CD14-positive monocyte (primary cell): ENCODE measurements at regions not wholly inside any gene's neighbourhood (a gene's known extent, or its start where the extent isn't known, plus 50 kb on each side); places are given as distances from the start of the nearest gene placed in this dataset.

Source experiments
- DNase-seq, 3 donors: peaks; one replicate each; pipeline ENCODE4 v3.0.0-alpha.2; 2011 to 2022
- H2AFZ ChIP-seq: 2 replicates; pipeline ENCODE4 v1.6.0; 2012; ENCODE audit warnings: mild to moderate bottlenecking, low read depth, low read length, inconsistent platforms; ENCODE audit not compliant: insufficient read depth, poor library complexity, severe bottlenecking
- H3K27ac ChIP-seq, 2 donors: 1 replicate in 1 of 2; 2 replicates in 1 of 2; pipeline ENCODE4 v1.5.1; 2012 to 2013; ENCODE audit warnings: low read length in 2 of 2, control low read depth in 1 of 2, inconsistent platforms in 1 of 2, low read depth in 1 of 2, mild to moderate bottlenecking in 1 of 2
- H3K27me3 ChIP-seq, 2 donors: one replicate each; pipeline versions ENCODE4 v1.6.0 to v1.6.1; 2011 to 2013; ENCODE audit warnings: low read length in 2 of 2; ENCODE audit not compliant: control insufficient read depth in 2 of 2, insufficient read depth in 2 of 2
- H3K36me3 ChIP-seq, 2 donors: replicated peaks in 1 of 2; 1 replicate in 1 of 2; 2 replicates in 1 of 2; pipeline versions ENCODE4 v1.5.1 to v1.6.1; 2012 to 2013; ENCODE audit warnings: low read length in 2 of 2, control low read depth in 1 of 2, inconsistent platforms in 1 of 2, mild to moderate bottlenecking in 1 of 2; ENCODE audit not compliant: insufficient read depth in 2 of 2, control insufficient read depth in 1 of 2
- H3K4me1 ChIP-seq, 2 donors: 1 replicate in 1 of 2; 2 replicates in 1 of 2; pipeline versions ENCODE4 v1.5.1 to v1.6.1; 2012 to 2013; ENCODE audit warnings: low read length in 2 of 2, control low read depth in 1 of 2, inconsistent platforms in 1 of 2, mild to moderate bottlenecking in 1 of 2, moderate library complexity in 1 of 2; ENCODE audit not compliant: insufficient read depth in 2 of 2, control insufficient read depth in 1 of 2
- H3K4me2 ChIP-seq: replicated peaks from 2 replicates; pipeline ENCODE3; 2012; ENCODE audit warnings: low read length, moderate library complexity, mild to moderate bottlenecking; ENCODE audit not compliant: poor library complexity, severe bottlenecking; ENCODE audit errors: extremely low read depth
- H3K4me3 ChIP-seq, 3 experiments: fragments of 200-600 bp in 1 of 3; sonication (generic) in 1 of 3; replicated peaks in 1 of 3; 1 replicate in 2 of 3; 2 replicates in 1 of 3; pipeline ENCODE4 v1.5.1; 2011 to 2013; ENCODE audit warnings: low read length in 3 of 3, mild to moderate bottlenecking in 3 of 3, control low read depth in 2 of 3, low read depth in 2 of 3, inconsistent platforms in 1 of 3, moderate library complexity in 1 of 3
- H3K79me2 ChIP-seq: 2 replicates; pipeline ENCODE4 v1.6.0; 2012; ENCODE audit warnings: mild to moderate bottlenecking, control low read depth, inconsistent platforms, low read length, moderate library complexity; ENCODE audit not compliant: insufficient read depth
- H3K9ac ChIP-seq: 2 replicates; pipeline ENCODE4 v1.6.0; 2017; ENCODE audit warnings: low read length, mild to moderate bottlenecking; ENCODE audit not compliant: insufficient read depth, poor library complexity, severe bottlenecking
- H3K9me3 ChIP-seq, 2 donors: replicated peaks in 1 of 2; 1 replicate in 1 of 2; 2 replicates in 1 of 2; pipeline versions ENCODE4 v1.5.1 to v1.6.1; 2012 to 2013; ENCODE audit warnings: low read length in 2 of 2, control low read depth in 1 of 2; ENCODE audit not compliant: control insufficient read depth in 1 of 2, insufficient read depth in 1 of 2
- H4K20me1 ChIP-seq: 2 replicates; pipeline ENCODE4 v1.6.0; 2012; ENCODE audit warnings: mild to moderate bottlenecking, low read length, control low read depth, moderate library complexity; ENCODE audit not compliant: insufficient read depth
- H3K27ac Mint-ChIP-seq, 7 donors: one replicate each; pipeline ENCODE4 v1.8.0; 2020; ENCODE audit warnings: mild to moderate bottlenecking in 7 of 7, mixed read lengths in 7 of 7, moderate library complexity in 6 of 7, inconsistent platforms in 2 of 7
- H3K27me3 Mint-ChIP-seq, 3 donors: one replicate each; pipeline ENCODE4 v1.8.0; 2021 to 2022; ENCODE audit warnings: low read depth in 3 of 3, mild to moderate bottlenecking in 3 of 3, mixed read lengths in 3 of 3, moderate library complexity in 3 of 3, inconsistent platforms in 1 of 3
- H3K36me3 Mint-ChIP-seq, 2 donors: one replicate each; pipeline ENCODE4 v1.8.0; 2020; ENCODE audit warnings: mixed read lengths in 2 of 2, inconsistent platforms in 1 of 2, mild to moderate bottlenecking in 1 of 2
- H3K4me1 Mint-ChIP-seq: one replicate; pipeline ENCODE4 v1.8.0; 2020; ENCODE audit warnings: mild to moderate bottlenecking, mixed read lengths
- H3K4me3 Mint-ChIP-seq, 2 donors: one replicate each; pipeline ENCODE4 v1.8.0; 2020; ENCODE audit warnings: mild to moderate bottlenecking in 2 of 2, mixed read lengths in 2 of 2, moderate library complexity in 1 of 2
- H3K9me3 Mint-ChIP-seq, 7 donors: one replicate each; pipeline ENCODE4 v1.8.0; 2020 to 2022; ENCODE audit warnings: mixed read lengths in 7 of 7, mild to moderate bottlenecking in 6 of 7, moderate library complexity in 6 of 7, inconsistent platforms in 2 of 7
- CTCF ChIP-seq: fragments of 200-600 bp; IDR thresholded peaks from one replicate; pipeline ENCODE4 v1.8.0; 2022; ENCODE audit warnings: antibody characterized with exemption, mild to moderate bottlenecking
- WGBS: methylation state at CpG from one replicate; pipeline ENCODE4 v1.1.5; 2013; ENCODE audit warnings: missing lambda C conversion rate; ENCODE audit not compliant: insufficient coverage; 5-methylcytosine and 5-hydroxymethylcytosine counted together
- intact Hi-C, 2 donors: fragments of 100-400 bp; cut with micrococcal nuclease; formaldehyde crosslinking; loops; one replicate each; pipeline versions ENCODE4 v1.15.0 to v1.15.1; 2023

DNA sequence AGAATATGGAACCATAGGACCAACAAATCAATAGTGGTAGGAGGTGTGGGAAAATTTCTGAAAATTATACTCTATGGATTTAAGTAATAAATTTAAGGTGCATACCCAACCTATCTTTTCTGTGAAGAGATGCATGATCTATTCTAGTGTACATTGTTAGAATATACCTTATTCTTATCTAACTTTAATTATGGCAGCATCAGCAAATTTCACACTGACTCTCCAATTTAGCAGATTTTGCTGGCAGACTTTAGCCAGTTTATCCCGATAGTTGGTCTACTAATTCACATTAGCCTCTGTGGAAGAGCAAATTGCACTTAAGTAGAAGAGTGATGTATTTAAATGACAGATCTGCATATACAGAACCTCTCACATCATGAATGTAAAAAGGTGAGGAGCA is 400.0 kb downstream of the PLA2G4A start:
- Mint-ChIP-seq H3K4me3 (no peak overlapping the region), H3K27me3 (no peaks in the 10 kb centered on the region), H3K4me1 (no peaks in the 10 kb centered on the region), H3K27ac (no peak overlapping the region), H3K36me3 (no peaks in the 10 kb centered on the region), H3K9me3 (peaks cover 0 to 2% (median 0%) of the 10 kb centered on the region in 7 donors)
- Histone ChIP-seq H3K79me2 (no peaks in the 10 kb centered on the region), H2AFZ (no peak overlapping the region), H3K4me1 (no peaks in the 10 kb centered on the region), H3K4me2 (no peak overlapping the region), H3K9me3 (peaks cover 0 to 7% of the 10 kb centered on the region in 2 donors), H3K9ac (no peak overlapping the region), H4K20me1 (no peaks in the 10 kb centered on the region), H3K27me3 (no peaks in the 10 kb centered on the region), H3K4me3 (no peak overlapping the region), H3K27ac (no peak overlapping the region), H3K36me3 (no peaks in the 10 kb centered on the region)
- no CpG with 5 or more reads among the region's 1 CpG for WGBS
- no peak for DNase-seq
- no peak for TF ChIP-seq CTCF
- intact Hi-C loops, result no loop called here

- Mint-ChIP-seq H3K9me3 (peaks cover 0 to 2% (median 0%) of the 10 kb centered on the region in 7 donors), H3K36me3 (no peaks in the 10 kb centered on the region), H3K4me1 (no peaks in the 10 kb centered on the region), H3K27me3 (no peaks in the 10 kb centered on the region), H3K27ac (no peak overlapping the region), H3K4me3 (no peak overlapping the region)
- TF ChIP-seq CTCF, result no peak
- Histone ChIP-seq H3K4me1 (no peaks in the 10 kb centered on the region), H3K4me2 (no peak overlapping the region), H3K36me3 (no peaks in the 10 kb centered on the region), H2AFZ (no peak overlapping the region), H3K27me3 (no peaks in the 10 kb centered on the region), H3K79me2 (no peaks in the 10 kb centered on the region), H3K4me3 (no peak overlapping the region), H3K27ac (no peak overlapping the region), H3K9me3 (peaks cover 0 to under 1% of the 10 kb centered on the region in 2 donors), H3K9ac (no peak overlapping the region), H4K20me1 (no peaks in the 10 kb centered on the region)
- intact Hi-C loops, result no loop called here
- DNase-seq, result no peak
Observed at GRCh38 chr1:187229496-187229895, 400.7 kb downstream of the PLA2G4A start.
